Endometrial microvascular endothelial cells (primary cell): ENCODE measurements at regions not wholly inside any gene's neighbourhood (a gene's known extent, or its start where the extent isn't known, plus 50 kb on each side); places are given as distances from the start of the nearest gene placed in this dataset.

Source experiments
- in situ Hi-C: cut with HindIII; loops from 2 replicates; pipeline ENCODE4 v1.10.0; 2017; ENCODE audit warnings: low sequenced_read_pairs, low pct_unique_long_range_greater_than_20kb; ENCODE audit errors: inconsistent ontology term

DNA sequence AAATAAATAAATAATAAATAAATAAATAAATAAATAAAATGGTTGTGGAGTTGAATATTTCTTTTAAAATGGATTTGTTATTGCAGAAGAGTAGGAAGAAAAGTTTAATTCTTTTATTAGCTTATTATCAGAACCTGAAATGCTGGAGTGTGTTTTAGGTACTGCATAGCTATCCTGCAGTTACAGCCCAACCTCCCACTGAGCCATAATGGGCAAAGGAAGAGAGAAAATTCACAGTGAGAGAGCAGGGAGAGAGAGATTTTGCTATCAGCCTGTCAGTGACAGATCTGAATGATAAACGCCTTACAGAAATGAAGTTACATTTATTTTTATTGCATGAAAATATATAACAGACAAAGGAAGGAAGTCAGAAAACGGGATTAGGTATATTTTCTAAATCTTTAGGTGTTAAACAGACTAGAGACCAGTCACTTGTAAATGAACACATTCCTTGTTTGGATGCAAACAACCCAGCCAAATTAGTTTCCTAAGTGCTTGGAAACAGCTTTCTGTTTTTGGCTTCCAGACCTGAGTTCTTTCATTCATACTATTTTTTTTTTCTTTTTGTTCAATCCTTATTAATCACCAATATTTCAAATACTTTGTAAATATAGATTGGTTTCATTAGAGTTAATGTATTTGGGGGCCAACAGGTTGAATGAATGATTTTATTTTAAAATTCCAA is 425.3 kb downstream of the USP25 start:
- in situ Hi-C loops, result no loop called here

DNA sequence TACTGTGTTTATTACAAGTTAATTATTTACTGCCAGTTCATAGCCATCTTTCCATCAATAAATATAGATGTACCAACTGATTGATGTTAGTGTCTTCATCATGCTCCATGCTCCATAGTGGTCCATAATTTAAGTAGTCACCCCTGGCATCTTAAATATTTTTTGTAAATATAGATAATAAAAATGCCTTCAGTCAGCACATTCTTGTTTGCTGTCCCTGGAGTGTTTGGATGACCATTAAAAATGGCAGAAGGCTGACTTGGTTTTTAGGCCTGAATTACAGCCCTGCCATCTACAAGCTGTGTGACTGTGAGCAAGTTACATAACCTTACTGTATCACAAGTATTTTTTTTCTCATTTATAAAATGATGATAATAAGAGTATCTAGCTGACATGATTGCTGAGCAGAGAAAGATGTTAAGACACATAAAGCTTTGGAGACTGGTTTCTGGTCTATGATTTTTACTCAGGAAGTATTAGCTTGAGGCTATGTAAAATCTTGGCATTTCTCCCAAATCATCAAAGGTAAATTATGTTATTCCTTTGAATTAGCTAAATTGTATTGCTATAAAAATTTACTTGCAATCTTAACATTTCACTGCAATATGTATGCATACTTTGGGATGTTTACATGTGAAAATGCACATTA is 427.2 kb downstream of the USP25 start:
- in situ Hi-C loops, result no loop called here

DNA sequence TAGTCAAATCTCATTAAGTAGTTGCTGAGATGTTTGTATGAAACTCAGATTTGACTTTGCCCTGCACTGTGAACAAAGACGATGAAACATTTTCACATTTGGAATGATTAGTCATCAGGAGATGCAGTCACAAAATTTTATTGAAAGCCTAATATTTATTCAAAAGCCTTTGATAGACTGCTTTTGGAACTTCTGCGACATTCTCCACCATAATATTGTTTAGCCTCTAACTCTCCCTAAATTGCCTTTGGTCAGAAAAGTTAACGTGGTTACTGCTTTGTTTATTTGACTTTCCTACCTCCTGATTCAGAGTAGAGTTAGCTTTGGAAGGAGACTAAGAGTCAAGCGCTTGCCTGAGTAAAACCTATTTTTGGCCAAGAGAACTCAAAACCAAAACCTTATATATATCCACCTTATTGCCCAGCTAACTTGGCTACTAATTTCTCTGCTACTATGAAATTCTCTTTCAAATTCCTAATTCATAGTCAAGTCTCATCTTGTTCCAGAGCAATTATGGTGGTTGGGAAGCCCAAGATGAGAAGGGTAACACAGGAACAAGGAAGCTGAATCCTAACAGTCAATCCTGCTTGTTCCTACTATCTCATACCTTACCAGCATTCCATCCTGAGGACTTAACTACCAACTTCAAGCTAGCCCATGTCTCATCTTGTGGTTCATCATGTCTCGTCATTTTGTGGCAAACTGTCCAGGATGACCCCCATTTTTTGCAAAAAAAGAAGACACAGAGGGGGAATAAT is 429.6 kb downstream of the USP25 start:
- in situ Hi-C loops, result no loop called here

DNA sequence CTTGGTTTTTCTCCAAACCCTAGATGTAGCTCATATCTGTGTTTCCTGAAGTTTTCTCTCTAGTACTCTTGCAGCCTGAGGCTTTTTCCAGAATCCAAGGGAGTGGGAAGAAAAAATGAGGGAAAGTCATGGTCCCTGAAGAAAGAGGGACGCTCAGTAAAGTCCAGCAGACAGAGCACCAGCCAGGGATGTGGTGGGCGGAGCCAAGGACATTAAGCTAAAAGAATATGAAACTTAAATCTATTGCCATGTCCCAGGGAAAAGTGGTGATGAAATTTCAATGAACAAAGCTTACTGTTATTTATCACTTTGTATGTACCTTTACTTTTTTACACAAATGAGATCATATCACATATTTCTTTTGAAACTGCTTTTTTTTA is 430.2 kb downstream of the USP25 start:
- in situ Hi-C loops, result no loop called here

DNA sequence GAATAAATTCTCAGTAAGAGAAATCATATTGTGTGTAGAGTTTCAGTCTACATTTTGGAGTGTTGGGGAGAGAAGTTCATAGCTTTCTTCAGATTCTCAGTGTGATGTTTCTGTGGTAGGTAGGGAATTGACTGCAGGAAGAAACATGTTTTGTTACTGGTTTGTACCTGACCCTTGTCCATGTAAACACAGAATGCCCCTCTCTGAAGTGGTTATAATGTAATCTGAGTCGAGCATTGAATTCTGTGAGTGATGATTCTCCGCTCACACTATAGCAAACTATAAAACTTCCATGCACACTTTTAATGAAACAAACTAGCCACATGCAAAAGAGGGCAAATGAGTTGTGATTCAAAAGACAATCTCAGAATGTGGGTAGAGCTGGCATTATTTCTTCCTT is 433.2 kb downstream of the USP25 start:
- in situ Hi-C loops, result no loop called here

DNA sequence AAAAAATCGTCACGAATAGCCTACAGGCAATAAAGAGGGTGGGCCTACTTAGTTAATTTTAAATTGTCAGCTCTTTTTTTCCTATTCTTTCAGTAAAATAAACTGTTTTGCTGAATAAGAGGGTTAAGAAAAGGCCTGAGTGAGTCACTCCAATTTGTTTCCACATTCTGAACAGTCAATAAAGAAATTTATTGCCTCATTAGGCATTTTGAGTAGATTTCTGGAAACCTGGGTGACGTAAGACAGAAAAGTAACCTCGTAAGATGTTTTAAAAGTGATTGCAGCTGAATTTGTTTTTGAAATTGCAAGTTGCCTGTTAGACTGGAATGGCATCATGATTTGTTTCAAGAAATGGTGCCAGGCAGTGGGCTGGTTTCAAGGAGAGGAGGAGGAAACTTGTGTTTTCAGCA is 439.3 kb downstream of the USP25 start:
- in situ Hi-C loops, result no loop called here

DNA sequence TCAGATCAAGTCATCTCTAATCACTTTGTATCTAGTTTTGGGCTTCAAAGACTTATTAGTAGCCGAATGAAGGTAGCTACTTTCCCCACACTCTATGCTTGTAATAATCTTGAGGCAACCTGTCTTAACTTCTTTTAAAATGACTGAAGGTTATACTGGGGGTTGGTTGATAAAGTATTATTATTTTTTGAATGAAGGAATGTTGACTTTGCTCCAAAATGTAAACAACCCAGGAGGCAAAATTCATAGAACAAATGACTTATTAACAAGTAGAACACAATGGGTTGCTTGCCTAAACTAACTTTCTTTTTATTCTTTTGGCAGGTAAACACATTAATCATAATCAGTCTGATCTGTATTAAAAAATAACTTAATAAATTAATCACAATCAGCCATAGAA is 440.0 kb downstream of the USP25 start:
- in situ Hi-C loops, result no loop called here

DNA sequence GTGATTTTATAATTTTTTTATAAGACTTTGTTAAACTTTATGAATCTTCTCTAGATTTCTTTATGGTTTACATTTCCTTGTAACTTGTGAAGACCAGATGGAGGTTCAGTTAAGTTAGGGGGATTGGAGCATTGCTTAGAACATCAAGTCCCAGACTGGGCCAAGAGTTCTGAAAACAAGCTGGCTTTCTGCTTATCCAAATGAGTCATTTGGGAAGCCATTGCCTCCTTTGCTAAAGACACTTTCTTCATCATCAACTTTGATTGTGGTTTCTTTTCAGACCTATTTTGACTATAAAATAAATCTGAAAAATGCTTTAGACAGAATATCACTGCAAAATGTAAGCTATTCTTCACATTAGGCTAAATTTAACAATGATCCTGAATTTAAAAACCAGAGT is 446.8 kb downstream of the USP25 start:
- in situ Hi-C loops, result loop anchor here (25.0 kb wide), 1 partner anchor 236 kb away; no protein-coding TSS in a partner anchor

DNA sequence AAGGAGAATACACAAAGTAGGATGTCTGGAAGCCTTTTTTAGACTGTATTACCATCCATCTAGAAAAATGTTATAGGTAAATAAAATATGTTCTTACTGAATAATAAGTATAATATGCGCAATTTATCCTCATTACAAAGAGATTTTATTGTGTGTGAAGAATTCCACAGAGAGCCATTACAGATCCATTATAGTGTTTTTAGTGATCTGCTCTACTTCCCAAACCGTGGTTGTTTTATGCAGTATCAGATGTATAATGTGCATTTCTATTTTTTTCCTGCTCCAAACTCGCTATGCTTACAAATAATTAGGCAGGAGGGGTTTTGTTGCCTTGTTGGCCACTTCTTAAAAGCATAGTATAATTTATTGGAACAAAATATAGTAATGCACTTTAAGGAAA is 447.8 kb downstream of the USP25 start:
- in situ Hi-C loops, result loop anchor here (25.0 kb wide), 1 partner anchor 235 kb away; no protein-coding TSS in a partner anchor

DNA sequence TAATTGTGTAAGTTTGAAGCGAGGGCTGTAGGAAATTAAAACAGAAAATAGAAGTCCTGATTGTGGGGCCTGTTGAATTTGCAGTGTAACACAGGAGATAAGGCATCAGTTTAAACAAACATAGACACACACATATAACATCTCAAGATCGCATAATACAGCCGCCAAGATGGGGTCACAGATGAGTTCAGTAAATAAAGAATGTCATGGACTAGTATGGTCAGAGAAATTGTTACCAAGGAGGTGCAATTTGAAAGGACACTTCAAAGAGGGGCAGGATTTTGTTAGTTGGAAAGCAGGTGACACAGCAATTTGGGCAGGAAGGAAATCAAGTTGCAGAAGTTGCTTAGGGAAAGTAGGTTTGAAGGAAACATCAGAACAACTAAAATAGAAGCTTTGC is 450.0 kb downstream of the USP25 start:
- in situ Hi-C loops, result loop anchor here (25.0 kb wide), 1 partner anchor 233 kb away; no protein-coding TSS in a partner anchor

DNA sequence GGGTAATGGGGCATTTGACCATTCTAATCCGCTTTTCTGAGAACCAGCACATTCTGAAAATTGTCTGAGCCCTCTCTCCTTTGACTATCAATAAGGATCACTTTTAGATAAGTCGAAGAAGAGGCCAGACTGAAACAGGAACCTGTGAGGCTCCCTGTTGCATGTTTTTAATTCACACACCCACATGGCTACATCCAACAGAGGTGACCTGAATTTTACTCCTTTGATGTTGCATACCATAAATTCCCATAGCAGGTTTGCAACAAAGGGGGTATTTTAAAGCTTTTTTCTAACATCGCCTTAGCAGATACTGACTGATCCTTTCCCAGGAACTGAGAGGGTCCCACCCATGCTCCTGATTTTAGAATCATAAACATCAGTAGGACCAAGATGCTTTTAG is 450.8 kb downstream of the USP25 start:
- in situ Hi-C loops, result loop anchor here (25.0 kb wide), 1 partner anchor 232 kb away; no protein-coding TSS in a partner anchor

DNA sequence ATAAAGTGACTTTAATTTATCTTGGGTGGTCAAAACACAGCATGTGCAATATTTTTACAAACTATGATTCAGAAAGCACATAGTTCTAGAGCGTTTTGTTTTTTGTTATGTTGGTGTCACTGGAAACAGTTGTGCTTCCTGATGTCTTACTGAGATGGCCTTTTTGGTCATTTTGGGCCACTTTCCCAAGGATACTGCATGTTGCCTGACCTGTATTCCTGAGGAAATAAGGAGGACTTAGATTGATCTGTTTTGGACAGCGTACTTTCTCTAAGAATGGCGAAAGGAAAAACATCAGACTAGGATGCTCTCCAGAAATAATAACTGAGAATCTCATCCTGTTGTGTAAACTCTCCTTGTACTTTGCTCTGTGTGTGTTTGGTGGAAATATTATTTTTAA is 451.2 kb downstream of the USP25 start:
- in situ Hi-C loops, result loop anchor here (25.0 kb wide), 1 partner anchor 231 kb away; no protein-coding TSS in a partner anchor

DNA sequence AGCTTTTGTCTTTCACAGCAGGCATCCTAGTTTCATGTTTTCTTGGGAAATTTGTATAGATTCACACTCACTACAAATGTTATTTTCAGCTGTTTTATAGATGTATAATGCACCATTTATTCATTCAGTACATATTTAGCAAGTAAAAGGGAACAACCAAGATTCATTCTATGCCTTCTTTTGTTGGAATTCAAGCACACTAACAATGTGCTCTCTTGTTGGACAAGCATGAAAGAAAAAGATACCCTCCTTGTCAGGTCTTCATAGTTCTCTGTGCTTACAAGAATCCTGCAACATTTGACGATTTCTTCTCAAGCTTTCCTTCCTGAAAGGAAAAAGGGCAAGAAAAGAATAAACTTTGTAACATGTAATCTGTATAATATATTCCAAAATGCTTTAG is 456.0 kb downstream of the USP25 start:
- in situ Hi-C loops, result loop anchor here (25.0 kb wide), 1 partner anchor 227 kb away; no protein-coding TSS in a partner anchor

DNA sequence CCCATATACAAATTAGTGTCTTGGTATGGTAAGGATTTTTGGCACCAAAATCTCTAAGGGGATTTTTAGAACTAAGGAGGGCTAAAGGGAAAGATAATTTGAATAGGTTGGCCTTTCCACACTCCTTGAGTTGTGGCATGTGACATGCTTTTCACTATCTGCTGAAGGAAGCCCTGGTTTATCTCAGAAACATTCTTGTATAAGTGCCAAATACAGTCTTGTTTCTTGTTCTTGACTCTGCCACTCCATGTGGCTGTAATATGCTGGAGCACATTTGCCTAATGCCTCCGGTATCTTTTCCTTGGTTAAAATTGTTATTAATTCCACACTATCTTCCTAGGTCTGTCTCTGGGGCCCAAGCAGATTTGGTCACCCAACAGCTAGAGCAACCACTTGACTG is 457.0 kb downstream of the USP25 start:
- in situ Hi-C loops, result loop anchor here (25.0 kb wide), 1 partner anchor 226 kb away; no protein-coding TSS in a partner anchor

DNA sequence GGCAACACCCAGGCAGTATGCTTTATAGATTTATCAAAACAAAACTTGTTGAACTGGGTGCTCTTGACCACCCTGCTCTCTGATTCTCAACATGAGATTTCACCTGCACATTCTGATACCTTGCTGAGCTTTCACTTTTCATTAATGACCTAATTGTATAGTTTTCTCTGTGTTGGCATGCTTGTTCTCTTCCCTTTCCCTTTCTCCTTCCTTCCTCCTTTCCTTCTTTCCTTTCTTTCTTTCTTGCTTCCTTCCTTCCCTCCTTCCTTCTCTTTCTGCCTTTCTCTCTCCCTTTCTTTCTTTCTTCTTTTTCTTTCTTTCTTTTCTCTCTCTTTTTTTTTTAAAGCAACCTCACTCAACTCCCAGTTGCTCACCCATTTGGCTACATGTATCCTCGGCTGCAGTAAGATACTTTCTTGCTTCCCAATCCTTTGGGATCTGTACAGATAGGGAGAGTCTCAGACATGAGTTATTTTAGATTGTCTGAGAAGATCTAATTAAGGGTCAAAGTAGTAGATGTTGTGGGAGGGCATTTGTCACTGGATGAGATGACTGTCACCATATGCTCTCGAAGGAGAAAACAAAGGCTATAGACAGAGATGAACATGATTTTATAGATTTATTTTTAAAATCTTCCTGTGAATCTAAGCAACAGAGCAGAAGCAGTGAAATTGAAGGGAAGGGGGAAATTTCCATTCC is 458.0 kb downstream of the USP25 start:
- in situ Hi-C loops, result loop anchor here (25.0 kb wide), 1 partner anchor 225 kb away; no protein-coding TSS in a partner anchor

DNA sequence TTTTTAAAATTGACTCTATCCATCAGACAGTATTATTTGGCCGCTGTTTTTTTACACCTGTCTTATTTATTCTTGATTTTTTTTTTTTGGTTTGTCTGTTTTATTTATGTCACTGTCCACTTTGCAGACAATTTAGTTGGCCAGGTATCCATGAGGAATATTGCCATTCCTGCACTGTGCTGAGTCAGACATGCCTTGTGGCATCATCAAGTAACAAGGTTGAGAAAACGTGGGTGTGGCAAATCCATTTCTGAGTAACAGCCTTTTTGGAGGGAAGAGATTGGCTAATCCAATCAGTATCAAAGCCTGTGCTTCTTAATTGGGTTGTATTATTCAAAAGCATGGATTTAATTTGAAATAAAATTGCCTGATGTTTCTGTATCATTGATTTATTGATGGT is 463.1 kb downstream of the USP25 start:
- in situ Hi-C loops, result loop anchor here (25.0 kb wide), 1 partner anchor 219 kb away; no protein-coding TSS in a partner anchor

DNA sequence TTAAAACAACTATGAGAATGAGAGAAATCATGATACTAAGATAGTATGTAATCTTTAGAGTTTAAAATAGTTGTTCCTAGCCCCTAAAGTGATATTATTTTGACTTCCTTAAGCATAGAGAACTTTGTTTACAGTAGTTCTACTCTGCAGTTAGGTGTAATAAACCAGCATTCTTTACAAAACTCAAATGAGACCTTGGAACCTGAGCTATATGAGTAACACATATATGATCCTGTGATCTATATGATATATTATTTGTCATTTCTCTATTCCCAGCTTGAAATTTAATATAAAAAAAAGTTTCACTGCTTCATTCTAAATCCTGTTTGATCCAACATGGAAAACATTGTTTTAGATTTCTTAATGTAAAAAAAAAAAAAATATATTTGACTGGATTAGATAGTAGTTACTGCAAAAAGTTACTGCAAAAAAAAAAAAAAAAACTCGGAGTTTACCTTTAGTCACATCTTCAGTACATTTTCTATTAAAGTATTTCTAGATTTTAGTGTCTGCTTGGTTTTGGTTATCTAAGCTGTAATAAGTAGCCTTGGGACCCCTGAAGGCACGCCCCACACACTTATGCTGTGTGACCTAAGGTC is 463.8 kb downstream of the USP25 start:
- in situ Hi-C loops, result loop anchor here (25.0 kb wide), 1 partner anchor 219 kb away; no protein-coding TSS in a partner anchor

DNA sequence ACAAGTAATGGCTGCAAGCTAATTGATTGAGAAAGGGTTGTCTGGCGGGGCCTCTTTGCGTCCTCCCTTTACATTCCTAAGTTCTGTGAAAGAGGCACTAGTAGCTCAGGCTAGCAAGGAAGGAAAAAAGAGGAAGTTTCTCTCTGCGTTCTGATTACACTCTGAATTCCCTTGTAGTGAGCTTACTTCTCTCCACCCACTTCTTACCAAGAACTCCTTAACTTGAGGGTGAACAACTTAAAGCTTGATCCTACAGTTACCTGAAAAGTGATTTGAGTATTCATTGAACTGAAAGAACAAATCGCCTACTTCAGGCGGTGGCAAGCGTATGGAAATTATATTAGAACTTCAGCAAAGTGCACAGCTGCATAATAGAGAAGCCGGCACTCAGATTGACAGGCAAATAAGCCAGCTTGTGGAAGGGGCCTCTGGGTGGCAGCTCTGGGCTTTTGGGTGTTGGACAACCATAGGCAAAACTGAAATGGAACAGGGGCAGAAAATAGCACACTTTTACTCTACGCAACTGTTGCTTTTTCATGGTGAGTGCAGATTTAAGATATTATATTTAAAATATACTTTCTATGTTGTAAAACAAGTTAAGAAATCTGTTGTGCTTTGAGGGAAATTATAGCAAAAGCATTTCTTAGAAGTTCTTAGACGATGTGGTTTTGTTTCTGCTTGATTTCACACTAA is 464.5 kb downstream of the USP25 start:
- in situ Hi-C loops, result loop anchor here (25.0 kb wide), 1 partner anchor 218 kb away; no protein-coding TSS in a partner anchor
